IPS-NIHi11 (cell line): ENCODE measurements at regions not wholly inside any gene's neighbourhood (a gene's known extent, or its start where the extent isn't known, plus 50 kb on each side); places are given as distances from the start of the nearest gene placed in this dataset.

Experiments
- DNase-seq: peaks from one replicate; pipeline ENCODE4 v3.0.0; 2012; ENCODE audit warnings: mixed read lengths, low spot score

DNA sequence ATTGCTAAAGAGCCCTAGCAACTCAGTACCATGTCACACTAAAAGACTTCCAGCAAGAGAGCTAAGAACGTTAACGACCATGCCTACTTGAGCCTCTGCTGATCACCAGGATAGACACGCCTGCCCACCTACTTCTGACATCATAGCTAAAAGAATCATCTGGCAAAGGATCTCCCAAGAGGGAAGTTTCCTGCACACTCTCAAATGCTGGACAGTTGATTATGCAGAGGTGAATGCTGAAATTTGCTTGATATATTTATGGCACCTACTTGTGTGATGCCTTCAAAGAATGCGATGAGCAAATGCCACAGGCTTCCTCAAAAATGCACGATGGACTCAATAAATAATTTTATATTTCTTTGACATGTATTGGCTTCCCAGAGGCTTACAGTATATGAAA is 113.6 kb downstream of the GALC start:
- no peak for DNase-seq

DNA sequence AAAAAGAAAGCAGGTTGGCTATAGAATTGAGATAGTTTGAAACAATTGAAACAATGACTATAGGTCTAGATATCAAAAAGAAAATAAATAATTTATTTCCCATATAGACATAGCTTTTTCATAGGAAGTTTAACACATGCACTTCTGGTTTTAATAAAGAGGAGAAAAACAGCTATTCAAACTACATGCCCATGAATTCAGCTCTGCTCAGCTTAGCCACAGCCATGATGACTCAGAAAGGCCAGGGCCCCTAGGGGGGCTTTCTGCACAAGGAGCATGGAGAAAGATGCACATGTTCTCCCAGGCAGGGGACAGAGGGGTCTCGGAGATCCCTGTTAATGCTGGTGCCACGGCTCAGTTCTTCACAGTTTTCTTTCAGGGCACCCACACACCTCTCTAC is 114.0 kb downstream of the GALC start:
- DNase-seq = no peak

DNA sequence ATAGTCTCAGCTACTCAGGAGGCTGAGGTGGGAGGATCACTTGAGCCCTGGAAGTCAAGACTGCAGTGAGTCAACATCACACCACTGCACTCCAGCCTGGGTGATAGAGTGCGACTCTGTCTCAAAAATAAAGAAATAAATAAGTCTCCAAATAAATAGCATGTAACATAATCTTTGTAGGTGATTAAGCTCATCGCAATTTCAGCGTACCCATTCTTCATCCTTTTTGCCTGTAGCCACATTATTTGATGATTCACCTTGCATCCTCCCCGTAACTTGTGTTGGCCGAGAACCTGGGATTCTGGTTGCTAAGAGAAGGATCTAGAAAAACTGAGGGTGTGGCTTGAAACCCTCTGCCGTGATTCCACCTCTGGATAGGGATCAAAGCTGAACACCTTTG is 115.1 kb downstream of the GALC start:
- no peak for DNase-seq

DNA sequence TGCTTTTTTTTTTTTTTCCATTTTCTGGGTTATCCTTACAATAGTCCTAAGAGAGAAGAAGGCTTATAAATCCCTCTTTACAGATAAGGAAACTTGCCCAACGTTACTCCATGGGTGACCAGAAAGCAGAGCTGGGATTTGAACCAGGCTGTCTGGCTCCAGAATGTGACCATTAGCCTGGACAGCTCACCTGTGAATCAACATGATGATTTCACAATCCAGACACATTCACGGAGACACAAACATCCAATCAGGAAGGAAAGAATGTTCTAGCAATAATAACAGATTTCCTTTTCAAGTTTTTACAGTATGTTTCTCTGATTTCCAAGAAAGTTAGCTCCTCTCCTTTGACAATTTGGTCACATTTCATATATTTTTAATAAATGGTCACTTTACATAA is 118.3 kb downstream of the GALC start:
- no peak for DNase-seq

DNA sequence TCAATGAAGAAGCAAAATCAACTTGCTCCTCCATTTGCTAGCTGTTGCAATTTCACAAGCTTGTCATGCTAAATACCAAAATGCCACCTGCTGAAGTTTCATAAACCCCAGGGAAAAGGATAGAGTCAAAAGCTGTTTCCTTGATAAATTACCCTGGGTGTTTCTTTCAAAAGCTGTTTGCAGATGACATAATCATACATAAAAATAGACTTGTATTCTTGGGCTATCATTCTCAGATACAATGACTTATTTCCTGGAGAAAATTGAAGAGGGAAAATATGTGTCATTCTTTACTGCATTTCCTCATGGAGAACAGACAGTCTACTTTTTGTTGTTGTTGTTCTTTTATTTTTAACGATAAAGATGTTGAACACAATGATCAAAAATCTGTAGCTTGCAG is 119.2 kb downstream of the GALC start:
- DNase-seq = no peak

DNA sequence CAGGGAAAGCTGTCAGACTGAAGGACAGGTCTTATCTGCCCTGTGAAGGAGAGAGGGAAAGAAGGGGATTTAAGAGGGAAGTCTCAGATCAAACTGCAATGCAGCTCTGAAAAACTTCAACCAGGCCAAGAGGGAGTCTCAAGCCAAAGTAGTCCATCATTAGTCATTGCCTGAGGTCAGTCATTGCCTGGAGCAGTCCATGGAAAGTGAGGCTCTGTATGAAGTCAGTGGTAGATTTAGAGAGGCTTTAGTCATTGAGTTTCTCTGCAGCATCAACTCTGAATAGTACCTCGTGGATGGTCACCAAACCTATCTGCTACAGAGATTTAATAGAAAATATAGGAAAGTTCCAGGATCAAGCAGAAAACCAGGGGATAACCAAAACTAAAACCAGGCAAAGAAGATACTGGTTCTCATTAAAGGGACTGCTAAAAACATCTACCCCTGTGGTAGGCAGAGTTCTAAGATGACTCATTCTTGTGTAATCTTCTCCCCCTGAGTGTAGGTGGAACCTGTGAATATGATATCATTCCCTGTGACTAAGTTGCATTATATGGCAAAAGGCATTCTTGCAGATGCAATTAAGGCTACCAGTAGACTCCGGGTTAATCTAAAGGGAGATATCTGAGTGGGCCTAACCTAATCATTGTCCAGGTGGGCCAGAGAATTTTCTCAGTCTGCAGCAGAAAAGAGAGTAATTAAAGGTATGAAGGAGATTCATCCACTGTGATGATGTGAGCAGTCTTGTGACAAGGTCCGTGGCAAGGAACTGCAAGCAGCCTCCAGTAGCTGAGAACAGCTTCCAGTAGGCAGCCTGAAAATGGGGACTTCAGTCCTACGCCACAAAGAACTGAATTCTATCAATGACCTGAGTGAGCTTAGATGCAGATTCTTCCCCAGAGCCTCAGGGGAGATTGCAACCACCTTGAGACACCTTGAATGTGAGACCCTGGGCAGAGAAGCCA is 123.1 kb downstream of the GALC start:
- DNase-seq = no peak

DNA sequence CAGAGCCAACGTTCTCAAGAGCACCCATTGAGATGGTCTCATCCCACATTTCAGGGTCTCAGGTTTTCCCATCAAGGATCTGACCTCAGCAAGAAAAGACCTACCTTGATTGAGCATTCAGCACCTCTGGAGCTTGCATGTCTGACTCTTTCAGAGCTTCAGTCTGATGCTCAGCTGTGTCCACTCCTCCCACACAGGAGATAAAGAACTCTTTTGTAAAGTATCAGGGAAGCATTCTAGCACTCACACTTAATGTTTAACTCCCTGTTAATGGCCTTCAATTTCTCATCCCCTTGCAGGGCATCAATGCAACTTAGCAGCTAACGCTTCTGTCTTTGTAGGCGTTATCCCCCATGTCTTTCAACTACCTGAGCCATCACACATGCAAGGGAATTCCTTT is 124.1 kb downstream of the GALC start:
- DNase-seq = no peak

DNA sequence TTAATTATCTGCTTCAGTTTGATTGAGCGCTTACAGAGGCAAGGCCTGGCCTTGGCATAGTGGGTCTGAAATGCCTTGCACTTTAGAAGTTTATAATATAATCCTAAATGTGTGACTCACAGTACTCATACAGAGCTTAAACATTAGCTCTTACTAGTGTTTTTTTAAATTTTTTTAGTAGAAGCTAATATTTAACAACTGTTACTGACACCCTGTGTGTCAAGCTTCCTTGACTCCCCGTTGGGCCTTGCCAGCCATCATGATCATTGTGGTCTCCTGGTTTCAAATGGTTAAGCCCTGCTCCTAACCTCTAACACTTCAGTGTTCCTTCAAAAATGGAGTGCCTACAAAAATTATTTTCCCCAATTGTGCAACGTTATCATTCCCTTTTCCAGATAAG is 126.9 kb downstream of the GALC start:
- no peak for DNase-seq

DNA sequence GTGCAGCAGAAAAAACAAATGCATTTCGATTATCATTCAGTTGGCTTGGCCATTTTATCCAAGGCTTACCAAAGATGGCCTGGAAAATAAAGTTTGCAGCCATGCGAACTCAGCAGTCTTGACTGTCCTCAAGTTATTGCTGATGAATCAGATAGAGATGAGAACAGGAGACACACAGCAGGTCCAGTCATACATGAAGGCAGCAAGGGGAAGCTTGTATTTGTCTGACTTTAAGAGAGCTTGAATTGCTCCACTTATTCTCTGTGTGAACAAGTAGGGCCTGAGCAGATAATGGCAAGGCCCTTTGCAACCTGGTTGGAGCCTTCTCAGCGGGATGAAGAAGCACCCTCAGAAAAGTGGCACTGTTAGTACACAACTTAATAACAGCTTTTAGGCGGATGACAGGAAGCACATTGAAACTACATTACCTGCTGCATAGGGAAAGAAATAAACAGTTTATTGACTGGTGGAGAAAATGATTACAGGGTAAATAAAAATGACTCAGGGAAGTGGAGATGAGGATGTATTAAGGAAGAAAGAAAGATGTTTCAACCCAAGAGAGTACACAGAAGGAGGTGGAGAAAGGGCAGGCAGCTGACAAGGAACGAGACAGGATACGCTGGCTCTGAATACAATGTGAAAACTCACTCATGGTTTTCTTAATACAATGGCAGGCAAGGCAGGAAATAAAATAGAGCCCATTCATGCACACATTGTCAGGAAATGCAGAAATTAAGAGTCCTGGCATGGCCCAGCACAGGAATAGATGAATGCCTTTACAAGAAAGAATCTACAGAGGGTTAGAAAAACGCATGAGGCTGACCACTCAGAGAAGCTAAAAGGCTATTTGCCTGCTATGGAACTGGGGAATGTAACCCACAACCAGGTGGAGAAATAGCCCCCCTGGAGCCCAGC is 128.4 kb downstream of the GALC start:
- DNase-seq = no peak

DNA sequence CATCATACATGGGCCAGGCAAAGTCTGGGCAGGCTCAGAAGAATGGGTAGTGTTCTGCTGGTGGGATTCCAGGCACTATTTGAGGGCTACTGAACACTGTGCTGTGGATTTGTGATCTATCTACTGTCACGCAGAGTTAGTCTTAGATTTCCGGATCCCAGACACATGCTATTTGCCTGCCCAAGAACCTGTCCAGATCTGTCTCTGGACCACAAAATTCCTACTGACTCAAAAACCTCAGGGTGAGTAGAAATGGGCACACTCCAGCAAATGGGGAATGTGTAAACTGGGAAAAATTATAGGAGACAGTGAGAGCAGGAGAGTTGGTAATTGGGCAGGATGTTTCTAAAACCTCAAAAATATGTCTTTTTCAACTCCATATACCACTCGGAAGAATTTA is 129.9 kb downstream of the GALC start:
- DNase-seq = no peak

DNA sequence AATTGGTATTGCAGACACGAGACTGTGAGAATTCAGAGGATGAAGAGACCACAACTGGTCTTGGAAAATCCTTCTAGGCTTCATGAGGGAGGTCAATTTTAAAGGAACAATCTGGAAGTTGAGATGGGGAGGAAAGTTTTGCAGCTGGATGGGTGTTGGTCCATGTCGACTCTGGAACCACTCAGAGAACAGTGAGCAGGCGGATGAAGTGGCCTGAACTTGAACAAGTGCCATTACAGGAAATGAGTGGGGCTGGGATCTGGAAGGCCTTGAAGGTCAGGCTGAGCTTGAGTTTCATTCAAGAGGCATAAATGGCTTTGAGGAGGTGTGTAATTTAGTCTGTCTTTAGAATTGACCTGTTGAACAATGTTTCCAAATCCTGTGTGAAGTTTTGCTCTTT is 140.9 kb downstream of the GALC start:
- no peak for DNase-seq

DNA sequence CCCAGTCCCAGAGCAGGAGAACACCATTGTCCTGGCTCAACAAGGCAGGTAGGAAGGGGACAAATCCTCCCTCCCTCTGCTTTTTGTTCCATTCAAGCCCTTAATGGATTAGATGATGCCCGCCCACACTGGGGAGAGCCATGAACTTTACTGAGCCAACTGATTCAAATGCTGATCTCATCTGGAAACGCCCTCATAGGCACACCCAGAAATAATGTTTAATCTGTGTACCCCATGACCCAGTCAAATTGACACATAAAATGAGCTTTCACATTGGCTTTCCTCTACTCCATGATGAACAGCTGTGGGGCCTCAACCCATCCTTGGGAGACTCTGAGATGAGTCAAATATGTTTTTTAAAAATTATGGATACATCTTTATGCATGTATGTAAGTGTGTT is 141.8 kb downstream of the GALC start:
- DNase-seq = no peak

DNA sequence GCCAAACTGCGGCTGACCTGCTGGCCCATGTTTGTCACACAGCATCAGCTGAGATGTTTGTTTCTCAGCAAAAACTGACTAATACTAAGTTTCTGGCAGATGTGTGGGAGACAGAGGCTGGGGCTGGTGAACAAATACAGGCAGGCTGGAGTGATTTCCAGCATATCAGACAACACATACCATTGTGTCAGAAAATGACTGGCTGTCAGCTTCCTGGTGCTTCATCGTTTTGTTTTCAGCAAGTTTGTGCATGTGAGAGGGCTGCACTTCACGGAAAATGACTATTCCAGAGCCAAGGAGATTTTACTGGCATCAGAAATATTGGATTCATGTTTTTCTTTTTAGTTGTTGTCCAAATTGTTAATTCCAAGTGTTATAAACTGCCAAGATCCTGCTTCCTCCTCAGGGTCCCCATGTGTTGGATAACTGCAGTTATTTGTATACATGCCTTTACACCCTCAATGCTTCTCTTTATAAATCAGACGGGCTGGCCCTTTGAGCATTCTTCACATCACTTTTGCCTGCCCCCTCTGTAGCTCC is 145.7 kb downstream of the GALC start:
- DNase-seq = no peak

DNA sequence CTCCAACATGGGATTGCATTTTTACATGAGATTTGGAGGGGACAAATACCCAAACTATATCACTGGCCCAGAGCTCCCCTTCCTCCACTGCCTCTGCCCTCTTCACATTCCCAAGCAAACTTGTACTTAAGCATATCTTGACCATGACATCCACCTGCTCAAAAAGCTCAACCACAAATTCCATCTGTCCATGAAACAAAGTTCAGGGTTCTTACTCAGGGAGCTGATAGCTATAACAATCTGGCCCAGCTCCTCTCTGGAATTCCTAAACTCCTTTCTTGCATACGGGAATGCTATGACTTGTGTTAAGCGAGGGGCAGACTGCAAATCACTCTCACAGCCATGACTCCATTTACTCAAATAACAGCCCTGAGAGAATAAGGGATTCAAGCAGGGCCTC is 152.1 kb downstream of the GALC start:
- no peak for DNase-seq

DNA sequence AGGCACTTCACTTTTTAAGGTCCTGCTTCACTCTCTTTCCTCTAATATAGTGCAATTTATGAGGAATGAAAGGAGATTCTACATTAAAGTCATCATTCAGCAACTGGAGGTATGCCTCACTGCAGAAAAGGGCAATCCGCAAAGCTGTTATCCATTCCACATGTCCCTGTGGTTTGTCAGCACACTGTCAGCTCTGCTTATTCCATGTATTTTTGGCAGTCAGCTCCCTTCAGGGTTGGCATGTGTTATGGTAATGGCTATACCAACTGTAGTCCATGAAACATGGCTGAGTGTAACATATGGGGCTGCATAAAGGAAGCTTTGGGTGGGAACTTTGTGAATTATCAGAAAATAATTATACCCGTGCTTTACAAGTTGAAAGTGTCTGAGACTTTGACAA is 154.1 kb downstream of the GALC start:
- DNase-seq = no peak

DNA sequence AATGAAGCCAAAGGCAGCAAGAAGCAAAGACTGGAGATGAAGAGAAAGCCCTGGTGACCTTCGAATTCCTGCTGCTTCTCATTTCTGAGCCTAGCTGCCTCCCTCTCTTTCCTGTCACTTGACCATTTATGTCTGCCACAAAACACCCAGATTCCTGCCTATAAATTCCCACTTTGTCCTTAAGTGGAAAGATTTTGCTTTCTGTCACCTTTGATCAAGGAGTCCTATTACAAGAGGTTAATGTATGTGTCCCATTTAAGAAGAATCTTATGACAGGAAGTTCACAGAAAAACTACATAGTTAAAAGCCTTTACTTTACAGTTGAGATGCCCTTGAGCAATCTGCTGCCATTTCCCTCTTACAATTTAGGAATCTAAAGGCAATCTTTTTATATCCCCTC is 155.7 kb downstream of the GALC start:
- no peak for DNase-seq

DNA sequence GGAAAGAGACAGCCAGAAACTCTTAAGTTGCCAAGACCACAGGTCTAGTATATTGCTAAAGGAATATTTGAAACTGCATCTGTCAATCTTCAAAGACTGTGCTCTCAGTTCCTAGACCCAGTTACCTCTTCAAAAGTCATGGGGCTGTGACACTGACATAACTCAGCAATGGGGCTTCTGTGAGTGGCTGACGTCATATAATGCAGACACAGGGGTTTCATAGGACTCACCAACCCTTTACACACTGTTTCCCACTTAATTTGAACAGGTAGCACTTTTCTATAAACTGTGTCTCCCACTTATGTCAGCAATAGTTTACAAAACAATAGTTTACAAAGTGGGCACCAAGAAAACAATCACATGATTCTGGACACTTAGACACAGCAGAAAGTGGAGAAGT is 158.4 kb downstream of the GALC start:
- no peak for DNase-seq

DNA sequence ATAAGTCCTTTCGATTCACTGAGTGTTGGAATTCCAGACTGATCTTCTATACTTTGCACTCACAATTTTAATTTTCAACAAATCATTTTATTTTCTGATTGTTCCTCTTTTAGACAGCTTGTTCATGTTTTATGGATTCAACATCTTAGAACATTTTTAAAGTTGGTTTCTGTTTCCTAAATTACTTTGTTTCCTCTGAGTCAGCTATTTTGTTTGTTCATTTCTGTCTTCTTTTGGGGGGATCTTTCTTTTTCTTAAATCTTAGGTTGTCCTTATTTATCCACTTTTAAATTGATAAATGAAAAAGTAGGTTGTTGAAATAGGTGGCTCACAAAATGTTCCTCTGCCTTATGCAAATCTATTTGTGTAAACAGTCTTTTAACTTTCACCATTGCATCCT is 160.0 kb downstream of the GALC start:
- DNase-seq = no peak

DNA sequence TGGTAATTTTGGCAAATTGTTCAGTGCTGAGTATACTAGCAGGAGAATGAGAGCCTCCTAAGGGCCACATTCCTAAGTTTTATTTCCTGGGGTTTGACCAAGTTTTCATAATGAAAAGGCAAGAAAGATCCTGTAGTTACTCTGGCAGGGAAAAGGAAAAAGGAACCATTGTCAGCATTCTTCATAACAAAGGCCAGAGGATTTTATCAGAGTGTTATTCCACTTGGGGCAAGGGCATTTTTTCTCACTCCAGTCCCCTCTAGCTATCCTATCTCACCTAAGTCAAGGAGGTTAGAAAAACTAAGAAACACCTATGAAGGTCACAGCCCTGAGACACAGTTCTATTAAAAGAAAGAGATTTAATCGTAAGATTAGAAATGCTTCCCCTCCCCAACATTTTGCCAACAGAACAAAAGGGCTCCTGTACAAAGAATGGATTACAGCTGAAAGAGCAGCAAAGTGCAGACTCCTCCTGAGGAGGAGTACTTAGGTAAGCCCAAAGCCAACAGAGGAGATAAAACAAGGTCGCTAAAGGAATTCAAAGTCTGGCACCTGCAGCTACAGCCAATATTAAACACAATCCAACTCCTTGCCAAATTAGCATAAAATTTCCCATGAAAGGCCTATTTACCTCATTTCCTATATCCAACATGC is 162.4 kb downstream of the GALC start:
- peak; percentile 26 for DNase-seq

DNA sequence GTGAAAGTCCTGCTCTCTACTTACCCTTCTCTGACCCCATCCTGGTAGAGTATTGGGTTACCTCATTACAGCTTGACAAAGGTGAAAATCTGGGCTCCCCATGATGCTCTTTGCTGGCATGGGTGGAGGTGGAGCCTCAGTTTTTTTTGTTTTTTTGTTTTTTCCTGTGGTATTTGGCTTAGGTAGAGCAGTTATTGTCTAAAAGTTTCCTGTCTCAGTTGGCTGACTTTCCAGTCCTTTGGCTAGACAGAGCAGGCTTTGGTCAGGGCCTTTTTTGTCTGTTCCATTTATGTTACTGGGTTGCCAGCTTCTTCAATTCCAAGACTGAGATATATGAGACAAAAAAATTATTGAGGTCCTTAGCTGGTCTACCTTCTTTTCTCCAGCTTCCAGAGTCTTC is 163.4 kb downstream of the GALC start:
- no peak for DNase-seq

DNA sequence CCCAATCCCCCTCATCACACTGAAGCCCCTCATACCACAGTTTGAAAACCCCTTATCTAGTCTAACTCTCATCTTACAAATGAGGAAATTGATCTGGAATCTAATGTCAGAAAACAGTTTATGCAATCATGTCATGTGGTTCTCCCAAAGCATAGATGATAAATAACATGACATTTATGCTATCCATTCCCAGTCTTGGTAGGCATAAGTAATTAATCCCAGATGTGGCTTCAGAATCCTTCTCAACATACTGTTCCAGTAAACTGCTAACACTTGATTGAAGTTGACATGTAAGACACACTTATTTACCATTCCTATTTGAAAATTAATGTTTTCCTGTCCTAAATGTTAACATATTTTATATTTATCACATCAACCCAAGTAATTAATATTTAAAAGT is 168.7 kb downstream of the GALC start:
- no peak for DNase-seq

DNA sequence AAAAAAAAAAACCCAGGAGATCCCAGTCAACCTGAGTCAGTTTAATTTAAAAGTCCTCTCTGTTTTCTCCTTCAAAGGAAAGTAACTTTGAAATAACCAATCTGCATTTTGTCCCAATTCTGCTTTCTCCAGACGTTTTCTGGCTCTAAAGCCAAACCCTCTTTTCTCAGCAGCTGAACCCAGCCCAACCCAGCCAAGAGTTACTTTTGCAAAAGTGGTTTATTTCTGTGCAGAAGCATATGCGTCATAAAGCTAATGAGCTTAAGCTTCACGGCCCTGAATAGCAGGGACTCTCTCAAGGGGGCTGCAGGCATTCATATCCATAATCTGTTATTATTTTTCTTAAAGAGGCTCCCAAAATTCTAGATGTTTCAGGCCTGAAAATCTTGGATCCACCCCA is 176.6 kb downstream of the GALC start:
- no peak for DNase-seq
